H9 (cell line): ENCODE measurements at regions not wholly inside any gene's neighbourhood (a gene's known extent, or its start where the extent isn't known, plus 50 kb on each side); places are given as distances from the start of the nearest gene placed in this dataset.

Source experiments
- DNase-seq: peaks from one replicate; pipeline ENCODE4 v3.0.0-alpha.2; 2017
- H2AFZ ChIP-seq: one replicate; pipeline ENCODE4 v1.6.1; 2013; ENCODE audit warnings: mild to moderate bottlenecking, low read length, control low read depth, moderate library complexity
- H2AK5ac ChIP-seq: 2 replicates; pipeline ENCODE4 v1.6.1; 2013; ENCODE audit warnings: low read length, control low read depth, mixed read lengths; ENCODE audit not compliant: insufficient read length
- H2BK120ac ChIP-seq: one replicate; pipeline ENCODE4 v1.6.1; 2013; ENCODE audit warnings: low read depth, mild to moderate bottlenecking, low read length, control low read depth, inconsistent platforms; ENCODE audit not compliant: poor library complexity, severe bottlenecking
- H2BK12ac ChIP-seq: 2 replicates; pipeline ENCODE4 v1.6.1; 2013; ENCODE audit warnings: low read length, control low read depth, mixed read lengths, low read depth; ENCODE audit not compliant: insufficient read length
- H2BK15ac ChIP-seq: 2 replicates; pipeline ENCODE4 v1.6.1; 2013; ENCODE audit warnings: low read depth, low read length, control low read depth
- H2BK20ac ChIP-seq: one replicate; pipeline ENCODE4 v1.6.1; 2013; ENCODE audit warnings: low read depth, mild to moderate bottlenecking, low read length, control low read depth, inconsistent platforms; ENCODE audit not compliant: poor library complexity, severe bottlenecking
- H2BK5ac ChIP-seq: 2 replicates; pipeline ENCODE4 v1.6.1; 2013; ENCODE audit warnings: low read length, control low read depth, mixed read lengths; ENCODE audit not compliant: insufficient read length
- H3K14ac ChIP-seq: 2 replicates; pipeline ENCODE4 v1.6.1; 2013; ENCODE audit warnings: low read length, control low read depth; ENCODE audit not compliant: insufficient read depth
- H3K18ac ChIP-seq: 2 replicates; pipeline ENCODE4 v1.6.1; 2013; ENCODE audit warnings: low read depth, mild to moderate bottlenecking, mixed read lengths, low read length, control low read depth; ENCODE audit not compliant: insufficient read length
- H3K23ac ChIP-seq: 2 replicates; pipeline ENCODE4 v1.6.1; 2013; ENCODE audit warnings: low read length, control low read depth, mixed read lengths, low read depth; ENCODE audit not compliant: insufficient read length
- H3K23me2 ChIP-seq: 2 replicates; pipeline ENCODE4 v1.6.1; 2013; ENCODE audit warnings: low read depth, mild to moderate bottlenecking, mixed read lengths, low read length, control low read depth; ENCODE audit not compliant: insufficient read length, poor library complexity, severe bottlenecking
- H3K27ac ChIP-seq: 2 replicates; pipeline ENCODE4 v1.5.1; 2013; ENCODE audit warnings: low read length, control low read depth, mixed read lengths, low read depth; ENCODE audit not compliant: insufficient read length
- H3K27me3 ChIP-seq: 2 replicates; pipeline ENCODE4 v1.6.1; 2013; ENCODE audit warnings: low read length, control low read depth, inconsistent platforms; ENCODE audit not compliant: insufficient read depth
- H3K4ac ChIP-seq: 2 replicates; pipeline ENCODE4 v1.6.1; 2013; ENCODE audit warnings: low read depth, mild to moderate bottlenecking, control low read depth, inconsistent platforms, low read length, moderate library complexity
- H3K4me1 ChIP-seq: 2 replicates; pipeline ENCODE4 v1.6.1; 2013; ENCODE audit warnings: low read length, control low read depth, inconsistent platforms; ENCODE audit not compliant: insufficient read depth
- H3K4me2 ChIP-seq: 2 replicates; pipeline ENCODE4 v1.6.1; 2013; ENCODE audit warnings: low read length, control low read depth, mixed read lengths; ENCODE audit not compliant: insufficient read length, insufficient read depth
- H3K56ac ChIP-seq: 2 replicates; pipeline ENCODE4 v1.6.1; 2013; ENCODE audit warnings: low read depth, mild to moderate bottlenecking, mixed read lengths, low read length, control low read depth; ENCODE audit not compliant: insufficient read length
- H3K79me1 ChIP-seq: 2 replicates; pipeline ENCODE4 v1.6.1; 2013; ENCODE audit warnings: low read depth, mild to moderate bottlenecking, moderate library complexity, low read length, control low read depth, inconsistent platforms; ENCODE audit not compliant: insufficient read depth, poor library complexity, severe bottlenecking
- H3K79me2 ChIP-seq: 2 replicates; pipeline ENCODE4 v1.6.1; 2013; ENCODE audit warnings: low read length, control low read depth, inconsistent platforms; ENCODE audit not compliant: insufficient read depth
- H3K9ac ChIP-seq: 2 replicates; pipeline ENCODE4 v1.6.1; 2013; ENCODE audit warnings: low read length, control low read depth, mixed read lengths; ENCODE audit not compliant: insufficient read length; ENCODE audit errors: extremely low read depth
- H3K9me3 ChIP-seq: one replicate; pipeline ENCODE4 v1.6.1; 2013; ENCODE audit warnings: low read depth, low read length, inconsistent platforms; ENCODE audit not compliant: control insufficient read depth
- H3T11ph ChIP-seq: one replicate; pipeline ENCODE4 v1.6.1; 2013; ENCODE audit warnings: mild to moderate bottlenecking, low read length, control low read depth, inconsistent platforms
- H4K20me1 ChIP-seq: one replicate; pipeline ENCODE4 v1.6.1; 2013; ENCODE audit not compliant: control insufficient read depth, insufficient read length, insufficient read depth
- H4K5ac ChIP-seq: 2 replicates; pipeline ENCODE4 v1.6.1; 2013; ENCODE audit warnings: low read depth, mild to moderate bottlenecking, mixed read lengths, low read length, control low read depth; ENCODE audit not compliant: insufficient read length
- H4K8ac ChIP-seq: replicated peaks from 2 replicates; pipeline ENCODE4 v1.6.1; 2013; ENCODE audit warnings: low read length, control low read depth, mixed read lengths, low read depth; ENCODE audit not compliant: insufficient read length
- H4K91ac ChIP-seq: 2 replicates; pipeline ENCODE4 v1.6.1; 2013; ENCODE audit warnings: low read depth, mild to moderate bottlenecking, moderate library complexity, mixed read lengths, low read length, control low read depth; ENCODE audit not compliant: insufficient read length
- H3K27ac Mint-ChIP-seq, 3 experiments: 2 replicates in 2 of 3; 3 replicates in 1 of 3; pipeline ENCODE4 v1.8.0; 2020 to 2021; ENCODE audit warnings: mixed read lengths in 3 of 3, mild to moderate bottlenecking in 1 of 3, moderate library complexity in 1 of 3
- H3K27me3 Mint-ChIP-seq: 2 replicates; pipeline ENCODE4 v1.8.0; 2021; ENCODE audit warnings: low read depth, mild to moderate bottlenecking, moderate library complexity, mixed read lengths
- H3K36me3 Mint-ChIP-seq, 3 experiments: 2 replicates in 2 of 3; 3 replicates in 1 of 3; pipeline ENCODE4 v1.8.0; 2020 to 2021; ENCODE audit warnings: low read depth in 3 of 3, mixed read lengths in 3 of 3; ENCODE audit not compliant: insufficient read depth in 1 of 3
- H3K4me1 Mint-ChIP-seq, 2 experiments: 2 replicates each; pipeline ENCODE4 v1.8.0; 2020; ENCODE audit warnings: mixed read lengths in 2 of 2
- H3K4me3 Mint-ChIP-seq, 2 experiments: 2 replicates in 1 of 2; 3 replicates in 1 of 2; pipeline ENCODE4 v1.8.0; 2020 to 2021; ENCODE audit warnings: mild to moderate bottlenecking in 2 of 2, mixed read lengths in 2 of 2, moderate library complexity in 1 of 2
- H3K9me3 Mint-ChIP-seq, 2 experiments: 2 replicates in 1 of 2; 3 replicates in 1 of 2; pipeline ENCODE4 v1.8.0; 2020; ENCODE audit warnings: mild to moderate bottlenecking in 2 of 2, mixed read lengths in 2 of 2, moderate library complexity in 1 of 2
- CTCF ChIP-seq: fragments of 200-600 bp; sonication (generic); conservative IDR thresholded peaks from 3 replicates; pipeline ENCODE4 v1.8.0; 2021; ENCODE audit warnings: antibody characterized with exemption, mild to moderate bottlenecking
- WGBS: extraction: QIAGEN DNeasy Blood & Tissue Kit; methylation state at CpG from one replicate; pipeline ENCODE4 v1.1.7; 2013; ENCODE audit warnings: missing lambda C conversion rate, low lambda C conversion rate, mixed read lengths; ENCODE audit not compliant: insufficient read length; ENCODE audit errors: extremely low coverage; 5-methylcytosine and 5-hydroxymethylcytosine counted together

GRCh38 chr14:104329793-104330192 is 191.4 kb downstream of the KIF26A start:
- no peak overlapping the region for H2AK5ac ChIP-seq
- H3K9ac ChIP-seq = no peak overlapping the region
- no peaks in the 10 kb centered on the region for H4K20me1 ChIP-seq
- H3K9me3 Mint-ChIP-seq = peaks cover 25% of the 10 kb centered on the region in 2 experiments
- H3K14ac ChIP-seq = no peak overlapping the region
- TF ChIP-seq CTCF = no peak
- no peak overlapping the region for H2BK20ac ChIP-seq
- no peaks in the 10 kb centered on the region for H3K27me3 ChIP-seq
- H3T11ph ChIP-seq = no peak overlapping the region
- H3K79me1 ChIP-seq = no peaks in the 10 kb centered on the region
- no peaks in the 10 kb centered on the region for H3K4me1 ChIP-seq
- H3K4me3 Mint-ChIP-seq = no peak overlapping the region
- no peak overlapping the region for H2BK120ac ChIP-seq
- H4K91ac ChIP-seq = no peak overlapping the region
- no peaks in the 10 kb centered on the region for H3K23me2 ChIP-seq
- no peak overlapping the region for H3K27ac Mint-ChIP-seq
- H3K18ac ChIP-seq = no peak overlapping the region
- no peak for DNase-seq
- H3K56ac ChIP-seq = no peak overlapping the region
- H4K5ac ChIP-seq = no peak overlapping the region
- H4K8ac ChIP-seq = no peak overlapping the region
- H3K36me3 Mint-ChIP-seq = peaks cover 4 to 14% (median 6%) of the 10 kb centered on the region in 3 experiments; a peak in 4 of 7 replicates
- peaks cover 3% of the 10 kb centered on the region for H3K9me3 ChIP-seq
- no peak overlapping the region for H2BK5ac ChIP-seq
- H2BK12ac ChIP-seq = no peak overlapping the region
- H3K4me1 Mint-ChIP-seq = no peaks in the 10 kb centered on the region
- no peak overlapping the region for H3K27ac ChIP-seq
- no peaks in the 10 kb centered on the region for H3K79me2 ChIP-seq
- peaks cover 9% of the 10 kb centered on the region for H3K27me3 Mint-ChIP-seq
- H2AFZ ChIP-seq = no peak overlapping the region
- WGBS = no CpG with 5 or more reads among the region's 1 CpG
- no peak overlapping the region for H3K23ac ChIP-seq
- H3K4ac ChIP-seq = no peak overlapping the region
- H2BK15ac ChIP-seq = no peak overlapping the region
- H3K4me2 ChIP-seq = no peak overlapping the region
